GM12872 (cell line): ENCODE measurements at regions not wholly inside any gene's neighbourhood (a gene's known extent, or its start where the extent isn't known, plus 50 kb on each side); places are given as distances from the start of the nearest gene placed in this dataset.

Experiments
- TF ChIP-seq, protein P1 (sequence below): IDR thresholded peaks from 3 replicates; pipeline ENCODE4 v1.5.1; 2011; ENCODE audit warnings: low read depth, mild to moderate bottlenecking, low read length, moderate library complexity; ENCODE audit not compliant: insufficient read depth

DNA sequence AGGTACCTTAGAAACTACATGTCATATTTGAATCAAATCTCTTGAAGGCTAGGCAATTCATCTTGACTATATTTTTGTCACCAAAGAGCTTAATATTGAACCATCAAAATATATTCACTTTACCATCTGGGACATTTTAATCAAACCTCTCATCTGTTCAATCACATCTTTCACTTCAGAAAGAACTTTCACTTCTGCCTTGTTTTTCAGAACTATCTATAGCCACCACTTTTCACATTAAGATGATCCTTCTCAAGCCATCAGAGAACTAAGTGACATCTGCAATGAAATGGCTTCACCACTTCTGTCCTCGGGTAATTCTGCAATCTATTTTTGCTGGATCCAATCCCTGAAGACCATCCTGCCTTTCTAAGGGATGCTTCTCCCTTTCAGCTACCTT is 57.8 kb downstream of the OR2B2 start:
- TF ChIP-seq, protein P1, sequence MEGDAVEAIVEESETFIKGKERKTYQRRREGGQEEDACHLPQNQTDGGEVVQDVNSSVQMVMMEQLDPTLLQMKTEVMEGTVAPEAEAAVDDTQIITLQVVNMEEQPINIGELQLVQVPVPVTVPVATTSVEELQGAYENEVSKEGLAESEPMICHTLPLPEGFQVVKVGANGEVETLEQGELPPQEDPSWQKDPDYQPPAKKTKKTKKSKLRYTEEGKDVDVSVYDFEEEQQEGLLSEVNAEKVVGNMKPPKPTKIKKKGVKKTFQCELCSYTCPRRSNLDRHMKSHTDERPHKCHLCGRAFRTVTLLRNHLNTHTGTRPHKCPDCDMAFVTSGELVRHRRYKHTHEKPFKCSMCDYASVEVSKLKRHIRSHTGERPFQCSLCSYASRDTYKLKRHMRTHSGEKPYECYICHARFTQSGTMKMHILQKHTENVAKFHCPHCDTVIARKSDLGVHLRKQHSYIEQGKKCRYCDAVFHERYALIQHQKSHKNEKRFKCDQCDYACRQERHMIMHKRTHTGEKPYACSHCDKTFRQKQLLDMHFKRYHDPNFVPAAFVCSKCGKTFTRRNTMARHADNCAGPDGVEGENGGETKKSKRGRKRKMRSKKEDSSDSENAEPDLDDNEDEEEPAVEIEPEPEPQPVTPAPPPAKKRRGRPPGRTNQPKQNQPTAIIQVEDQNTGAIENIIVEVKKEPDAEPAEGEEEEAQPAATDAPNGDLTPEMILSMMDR: no peak

DNA sequence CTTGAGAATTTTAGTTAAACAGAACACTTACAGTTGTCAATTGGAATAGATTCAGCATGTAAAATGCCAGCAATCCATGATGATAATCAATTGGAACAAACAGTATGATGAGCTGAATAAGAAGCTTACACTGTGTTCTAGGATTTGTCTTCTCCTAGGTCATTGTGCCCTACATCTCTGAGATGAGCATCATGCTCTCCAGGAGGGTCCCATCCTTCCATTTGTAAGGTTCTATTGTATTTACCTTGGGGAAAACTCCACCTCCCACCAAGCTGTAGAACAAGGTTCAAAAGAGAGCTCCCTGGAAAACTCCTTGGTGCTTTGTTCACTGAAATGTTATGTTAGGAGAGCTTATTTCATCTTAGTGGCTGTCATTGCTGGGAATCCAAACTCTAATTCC is 60.8 kb downstream of the OR2B2 start:
- TF ChIP-seq, protein P1: no peak

DNA sequence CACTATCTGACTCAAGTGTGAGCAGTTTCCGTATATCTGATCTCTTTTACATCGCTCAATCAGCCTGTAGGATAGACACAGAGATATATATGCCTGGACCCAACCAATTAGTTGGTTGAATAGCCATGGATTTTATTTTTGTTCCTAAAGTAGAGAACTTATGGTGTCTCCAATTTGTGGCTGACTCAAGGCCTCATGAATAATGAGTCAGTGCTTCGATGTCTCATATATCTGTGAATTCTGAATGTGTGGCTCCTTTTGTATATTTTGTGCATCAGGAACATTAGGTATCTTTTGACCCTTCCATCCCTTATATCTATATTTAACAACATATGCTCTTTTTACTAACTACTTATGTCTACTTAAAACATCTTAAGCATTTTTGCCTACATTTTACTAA is 64.5 kb downstream of the OR2B2 start:
- TF ChIP-seq, protein P1: no peak

DNA sequence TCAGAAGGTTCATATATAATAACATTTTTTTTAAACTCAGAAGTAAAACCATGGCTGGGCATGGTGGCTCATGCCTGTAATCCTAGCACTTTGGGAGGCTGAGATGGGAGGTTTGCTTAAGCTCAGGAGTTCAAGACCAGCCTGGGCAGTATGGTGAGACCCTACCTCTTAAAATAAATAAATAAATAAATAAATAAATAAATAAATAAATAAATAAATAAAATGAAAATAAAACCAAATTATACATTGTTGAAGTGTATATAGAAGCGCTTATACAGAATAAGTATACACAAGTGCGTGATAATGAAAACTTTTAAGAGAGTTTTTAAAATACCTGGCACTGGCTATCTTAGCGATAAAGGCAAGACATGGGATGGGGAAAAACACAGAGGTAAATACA is 71.6 kb downstream of the OR2B2 start:
- TF ChIP-seq, protein P1: no peak

DNA sequence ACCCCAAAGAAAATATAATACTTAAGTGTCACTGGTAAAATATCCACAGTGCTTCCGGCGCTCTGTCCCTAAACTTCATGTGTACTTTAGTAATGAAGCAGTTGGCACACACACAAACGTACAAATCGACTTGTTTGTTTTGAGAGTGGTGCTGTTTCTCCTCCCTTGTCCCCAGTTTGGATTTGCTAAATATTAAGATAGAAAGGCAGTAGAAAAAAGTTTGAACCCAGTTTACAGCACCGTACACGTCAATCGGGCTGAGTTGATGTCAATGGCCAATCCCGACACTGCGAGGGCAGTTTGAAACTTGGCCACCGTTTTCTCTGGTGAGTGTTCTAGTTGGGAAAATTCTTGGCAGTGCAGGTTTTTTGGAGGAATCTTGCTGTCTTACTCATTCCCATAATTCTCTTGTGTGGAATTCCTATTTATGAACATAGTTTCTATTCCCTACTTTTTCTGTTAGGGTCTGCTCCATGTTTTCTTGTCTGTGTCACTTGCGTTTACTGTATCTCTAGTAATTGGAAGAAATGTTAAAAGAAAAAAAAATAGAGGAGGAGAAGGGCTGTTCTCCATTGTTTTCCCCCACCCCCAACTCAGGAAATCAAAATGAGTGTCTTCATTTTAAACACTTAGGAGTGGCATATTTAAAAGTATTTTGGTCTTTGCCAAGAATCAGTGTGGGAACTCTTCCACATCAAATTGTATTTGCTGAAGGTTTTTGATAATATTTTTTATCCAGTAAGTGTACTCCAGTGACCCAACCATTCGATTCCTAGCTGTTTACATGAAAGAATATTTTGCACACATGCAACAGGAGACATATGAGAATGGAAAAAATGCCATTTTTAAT is 72.3 kb downstream of the OR2B2 start:
- TF ChIP-seq, protein P1: no peak

DNA sequence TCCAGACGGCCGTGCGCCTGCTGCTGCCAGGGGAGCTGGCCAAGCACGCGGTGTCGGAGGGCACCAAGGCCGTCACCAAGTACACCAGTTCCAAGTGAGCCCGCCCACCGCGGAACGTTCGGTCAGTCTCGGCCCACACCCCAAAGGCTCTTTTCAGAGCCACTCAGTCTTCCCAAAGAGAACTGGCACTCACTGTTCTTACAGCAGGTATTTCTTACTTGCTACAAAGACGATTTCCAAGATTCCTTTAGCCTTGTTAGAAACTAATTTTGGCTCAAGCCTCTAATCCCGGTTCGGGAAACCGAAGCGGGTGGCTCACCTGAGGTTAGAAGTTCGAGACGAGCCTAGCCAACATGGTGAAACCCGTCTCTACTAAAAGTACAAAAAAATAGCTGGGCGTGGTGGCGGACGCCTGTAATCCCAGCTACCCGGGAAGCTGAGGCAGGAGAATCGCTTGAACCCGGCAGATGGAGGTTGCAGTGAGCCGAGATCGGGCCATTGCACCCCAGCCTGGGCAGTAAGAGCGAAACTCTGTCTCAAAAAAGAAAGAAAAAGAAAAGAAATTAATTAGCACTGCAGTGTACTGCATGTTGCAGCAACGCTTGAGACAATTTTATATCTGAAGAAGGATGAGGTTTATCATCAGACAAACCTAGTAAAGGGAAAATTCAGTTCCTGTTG is 73.1 kb downstream of the OR2B2 start:
- TF ChIP-seq, protein P1: no peak

DNA sequence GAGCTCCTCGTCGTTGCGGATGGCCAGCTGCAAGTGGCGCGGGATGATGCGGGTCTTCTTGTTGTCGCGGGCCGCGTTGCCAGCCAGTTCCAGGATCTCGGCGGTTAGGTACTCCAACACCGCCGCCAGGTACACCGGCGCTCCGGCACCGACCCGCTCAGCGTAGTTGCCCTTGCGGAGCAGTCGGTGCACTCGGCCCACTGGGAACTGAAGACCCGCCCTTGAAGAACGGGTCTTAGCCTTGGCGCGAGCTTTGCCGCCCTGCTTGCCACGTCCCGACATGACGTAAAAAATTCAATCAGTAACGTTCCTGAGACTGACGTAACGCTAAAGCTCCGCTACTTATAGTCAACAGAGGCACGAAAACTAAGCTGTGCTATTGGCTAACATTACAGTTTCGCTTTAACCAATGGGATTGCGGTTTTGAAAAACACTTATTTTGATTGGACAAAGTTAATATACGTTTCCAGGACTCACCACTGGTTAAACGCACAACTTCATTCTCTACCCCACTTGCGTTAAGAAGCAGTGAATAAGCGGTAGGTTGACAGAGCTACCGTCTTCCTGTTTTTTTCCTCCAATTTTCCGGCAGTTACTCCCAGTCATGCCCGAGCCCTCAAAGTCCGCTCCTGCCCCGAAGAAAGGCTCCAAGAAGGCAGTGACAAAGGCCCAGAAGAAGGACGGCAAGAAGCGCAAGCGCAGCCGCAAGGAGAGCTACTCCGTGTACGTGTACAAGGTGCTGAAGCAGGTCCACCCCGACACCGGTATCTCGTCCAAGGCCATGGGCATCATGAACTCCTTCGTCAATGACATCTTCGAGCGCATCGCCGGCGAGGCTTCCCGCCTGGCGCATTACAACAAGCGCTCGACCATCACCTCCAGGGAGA is 73.9 kb downstream of the OR2B2 start:
- TF ChIP-seq, protein P1: no peak
